DMS53 treated with DMSO at 0.1 percent for 48 hours (cell line): ENCODE measurements at regions not wholly inside any gene's neighbourhood (a gene's known extent, or its start where the extent isn't known, plus 50 kb on each side); places are given as distances from the start of the nearest gene placed in this dataset.
"Not testable (repeated sequence)": the region's sequence is repeated elsewhere in the genome, so short reads cannot be mapped to it uniquely, and the experiment has no call there.

Experiments
- DNase-seq: peaks from one replicate; lab custom pipeline; 2025; ENCODE audit not compliant: unreplicated experiment; lab: John Stamatoyannopoulos, UW

- no peak for DNase-seq
Measured at GRCh38 chr4:110424144-110424543, 51.8 kb upstream of the ENPEP start.

GRCh38 chr4:110418641-110419040 lies 57.3 kb upstream of the ENPEP start:
- DNase-seq = no peak

- no peak for DNase-seq
Measured at GRCh38 chr4:110417136-110417535, 58.8 kb upstream of the ENPEP start.

- DNase-seq = no peak
Measured at GRCh38 chr4:110415478-110415877, 60.5 kb upstream of the ENPEP start.

- no peak for DNase-seq
Measured at GRCh38 chr4:110415041-110415440, 60.9 kb upstream of the ENPEP start.

GRCh38 chr4:110414561-110414920 lies 61.4 kb upstream of the ENPEP start:
- no peak for DNase-seq

- peak; percentile 13 for DNase-seq
Measured at GRCh38 chr4:110413807-110414560, 62.0 kb upstream of the ENPEP start.

GRCh38 chr4:110412354-110413065 lies 63.4 kb upstream of the ENPEP start:
- DNase-seq = no peak

- DNase-seq = no peak
Measured at GRCh38 chr4:110411574-110412011, 64.4 kb upstream of the ENPEP start.

- DNase-seq = not testable (repeated sequence)
Measured at GRCh38 chr4:110410853-110411573, 64.9 kb upstream of the ENPEP start.

GRCh38 chr4:110400086-110400485 lies 75.9 kb upstream of the ENPEP start:
- DNase-seq = no peak

GRCh38 chr4:110399046-110399445 lies 76.9 kb upstream of the ENPEP start:
- DNase-seq = not testable (repeated sequence)

GRCh38 chr4:110396963-110397362 lies 79.0 kb upstream of the ENPEP start:
- no peak for DNase-seq

- no peak for DNase-seq
Measured at GRCh38 chr4:110395421-110395820, 80.5 kb upstream of the ENPEP start.

GRCh38 chr4:110394871-110395270 lies 81.1 kb upstream of the ENPEP start:
- DNase-seq = no peak

GRCh38 chr4:110381784-110382183 lies 94.2 kb upstream of the ENPEP start:
- DNase-seq = no peak

GRCh38 chr4:110372485-110372884 lies 103.5 kb upstream of the ENPEP start:
- no peak for DNase-seq

- DNase-seq = no peak
Measured at GRCh38 chr4:110371016-110371770, 104.8 kb upstream of the ENPEP start.

- DNase-seq = no peak
Measured at GRCh38 chr4:110368409-110368808, 107.5 kb upstream of the ENPEP start.

- no peak for DNase-seq
Measured at GRCh38 chr4:110367156-110367555, 108.8 kb upstream of the ENPEP start.

- DNase-seq = no peak
Measured at GRCh38 chr4:110365761-110366160, 110.2 kb upstream of the ENPEP start.
